ENCODE measurements at regions not wholly inside any gene's neighbourhood (a gene's known extent, or its start where the extent isn't known, plus 50 kb on each side); places are given as distances from the start of the nearest gene placed in this dataset.

- TF ChIP-seq, protein P1, sequence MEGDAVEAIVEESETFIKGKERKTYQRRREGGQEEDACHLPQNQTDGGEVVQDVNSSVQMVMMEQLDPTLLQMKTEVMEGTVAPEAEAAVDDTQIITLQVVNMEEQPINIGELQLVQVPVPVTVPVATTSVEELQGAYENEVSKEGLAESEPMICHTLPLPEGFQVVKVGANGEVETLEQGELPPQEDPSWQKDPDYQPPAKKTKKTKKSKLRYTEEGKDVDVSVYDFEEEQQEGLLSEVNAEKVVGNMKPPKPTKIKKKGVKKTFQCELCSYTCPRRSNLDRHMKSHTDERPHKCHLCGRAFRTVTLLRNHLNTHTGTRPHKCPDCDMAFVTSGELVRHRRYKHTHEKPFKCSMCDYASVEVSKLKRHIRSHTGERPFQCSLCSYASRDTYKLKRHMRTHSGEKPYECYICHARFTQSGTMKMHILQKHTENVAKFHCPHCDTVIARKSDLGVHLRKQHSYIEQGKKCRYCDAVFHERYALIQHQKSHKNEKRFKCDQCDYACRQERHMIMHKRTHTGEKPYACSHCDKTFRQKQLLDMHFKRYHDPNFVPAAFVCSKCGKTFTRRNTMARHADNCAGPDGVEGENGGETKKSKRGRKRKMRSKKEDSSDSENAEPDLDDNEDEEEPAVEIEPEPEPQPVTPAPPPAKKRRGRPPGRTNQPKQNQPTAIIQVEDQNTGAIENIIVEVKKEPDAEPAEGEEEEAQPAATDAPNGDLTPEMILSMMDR (IDR thresholded peaks at IDR 0.05): no peak
- no peak for TF ChIP-seq ZFX (IDR thresholded peaks at IDR 0.05; ENCODE audit: borderline replicate concordance)
Measured at GRCh38 chr7:31256506-31256905, 84.0 kb downstream of the NEUROD6 start.
